ENCODE measurements at regions not wholly inside any gene's neighbourhood (a gene's known extent, or its start where the extent isn't known, plus 50 kb on each side); places are given as distances from the start of the nearest gene placed in this dataset.

- H3K4me2 ChIP-seq (ENCODE audit: low read length): no peak overlapping the region
- no peak overlapping the region for H3K27ac ChIP-seq (ENCODE audit: low read depth, low read length, poor library complexity, severe bottlenecking)
- BruUV-seq (replicated peaks): no TSS peak
- ChIA-PET POLR2A (interaction anchor here (0.6 to 0.7 kb wide), 3 partner anchors 45 to 71 kb away, joined by 3 read pairs; no protein-coding TSS in a partner anchor), CTCF (ENCODE audit: unreplicated experiment) (no interaction called here)
- no peaks in the 10 kb centered on the region for H3K79me2 ChIP-seq (ENCODE audit: insufficient read depth, low read depth, low read length)
- TF ChIP-seq EZH2phosphoT487 (IDR thresholded peaks at IDR 0.05; ENCODE audit: borderline replicate concordance, low read depth, low read length): no peak
- TF ChIP-seq, protein P1, sequence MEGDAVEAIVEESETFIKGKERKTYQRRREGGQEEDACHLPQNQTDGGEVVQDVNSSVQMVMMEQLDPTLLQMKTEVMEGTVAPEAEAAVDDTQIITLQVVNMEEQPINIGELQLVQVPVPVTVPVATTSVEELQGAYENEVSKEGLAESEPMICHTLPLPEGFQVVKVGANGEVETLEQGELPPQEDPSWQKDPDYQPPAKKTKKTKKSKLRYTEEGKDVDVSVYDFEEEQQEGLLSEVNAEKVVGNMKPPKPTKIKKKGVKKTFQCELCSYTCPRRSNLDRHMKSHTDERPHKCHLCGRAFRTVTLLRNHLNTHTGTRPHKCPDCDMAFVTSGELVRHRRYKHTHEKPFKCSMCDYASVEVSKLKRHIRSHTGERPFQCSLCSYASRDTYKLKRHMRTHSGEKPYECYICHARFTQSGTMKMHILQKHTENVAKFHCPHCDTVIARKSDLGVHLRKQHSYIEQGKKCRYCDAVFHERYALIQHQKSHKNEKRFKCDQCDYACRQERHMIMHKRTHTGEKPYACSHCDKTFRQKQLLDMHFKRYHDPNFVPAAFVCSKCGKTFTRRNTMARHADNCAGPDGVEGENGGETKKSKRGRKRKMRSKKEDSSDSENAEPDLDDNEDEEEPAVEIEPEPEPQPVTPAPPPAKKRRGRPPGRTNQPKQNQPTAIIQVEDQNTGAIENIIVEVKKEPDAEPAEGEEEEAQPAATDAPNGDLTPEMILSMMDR (conservative IDR thresholded peaks at IDR 0.05; ENCODE audit: low read length): no peak
- H2AFZ ChIP-seq (ENCODE audit: low read length): no peak overlapping the region
- no peak overlapping the region for H3K4me3 ChIP-seq (ENCODE audit: low read depth, low read length, poor library complexity, severe bottlenecking)
- intact Hi-C loops (cut with micrococcal nuclease; ENCODE audit: unreplicated experiment): no loop called here
- no peaks in the 10 kb centered on the region for H3K9me2 ChIP-seq (ENCODE audit: insufficient read depth, low read length)
- H3K4me1 ChIP-seq (ENCODE audit: insufficient read depth, low read length, poor library complexity, severe bottlenecking): no peaks in the 10 kb centered on the region
- H4K20me1 ChIP-seq (ENCODE audit: insufficient read depth, low read length): no peaks in the 10 kb centered on the region
- no peak for DNase-seq (ENCODE audit: low spot score)
- no peaks in the 10 kb centered on the region for H3K36me3 ChIP-seq (ENCODE audit: insufficient read depth, low read length)
- no peaks in the 10 kb centered on the region for H3K9me3 ChIP-seq (ENCODE audit: low read length)
Measured at GRCh38 chr6:53731866-53732636, 62.8 kb upstream of the LRRC1 start.

DNA sequence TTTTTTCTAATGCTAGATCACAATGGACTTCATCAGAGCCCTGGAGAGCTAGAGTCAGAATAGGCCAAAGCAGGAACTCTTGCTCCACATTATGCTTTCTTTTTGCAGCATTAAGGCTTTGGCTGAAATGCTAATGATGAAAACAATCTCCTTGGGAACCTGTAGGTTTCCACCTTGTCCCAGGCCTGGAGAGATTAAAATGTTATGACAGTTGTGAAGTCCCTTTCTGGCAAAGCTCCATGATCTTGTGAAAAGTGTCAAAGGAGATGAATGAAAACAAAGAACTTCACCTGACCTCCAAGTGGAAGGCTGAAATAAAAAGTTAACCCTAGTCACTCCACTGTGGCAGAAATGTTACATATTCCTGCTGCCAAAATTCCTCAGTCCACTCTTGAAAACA is 64.0 kb upstream of the LRRC1 start:
- no peak overlapping the region for H3K27ac ChIP-seq (ENCODE audit: low read depth, low read length, poor library complexity, severe bottlenecking)
- no peaks in the 10 kb centered on the region for H3K36me3 ChIP-seq (ENCODE audit: insufficient read depth, low read length)
- DNase-seq (ENCODE audit: low spot score): no peak
- H3K4me2 ChIP-seq (ENCODE audit: low read length): no peak overlapping the region
- H3K79me2 ChIP-seq (ENCODE audit: insufficient read depth, low read depth, low read length): no peaks in the 10 kb centered on the region
- H4K20me1 ChIP-seq (ENCODE audit: insufficient read depth, low read length): no peaks in the 10 kb centered on the region
- no peaks in the 10 kb centered on the region for H3K9me3 ChIP-seq (ENCODE audit: low read length)
- H3K4me1 ChIP-seq (ENCODE audit: insufficient read depth, low read length, poor library complexity, severe bottlenecking): no peaks in the 10 kb centered on the region
- no peak for TF ChIP-seq EZH2phosphoT487 (IDR thresholded peaks at IDR 0.05; ENCODE audit: borderline replicate concordance, low read depth, low read length)
- TF ChIP-seq, protein P1 (conservative IDR thresholded peaks at IDR 0.05; ENCODE audit: low read length): no peak
- intact Hi-C loops (cut with micrococcal nuclease; ENCODE audit: unreplicated experiment): no loop called here
- no TSS peak for BruUV-seq (replicated peaks)
- CTCF ChIA-PET (ENCODE audit: unreplicated experiment): no interaction called here
- H3K4me3 ChIP-seq (ENCODE audit: low read depth, low read length, poor library complexity, severe bottlenecking): no peak overlapping the region
- POLR2A ChIA-PET: interaction anchor here (0.7 to 1.0 kb wide), 2 partner anchors 12 to 620 kb away, joined by 3 read pairs; no protein-coding TSS in a partner anchor
- no peak overlapping the region for H2AFZ ChIP-seq (ENCODE audit: low read length)
- H3K9me2 ChIP-seq (ENCODE audit: insufficient read depth, low read length): no peaks in the 10 kb centered on the region

Measured in OCI-LY7 (cell line).